ENCODE measurements at regions not wholly inside any gene's neighbourhood (a gene's known extent, or its start where the extent isn't known, plus 50 kb on each side); places are given as distances from the start of the nearest gene placed in this dataset.

- TF ChIP-seq POLR2AphosphoS5 (IDR thresholded peaks at IDR 0.05; ENCODE audit: borderline replicate concordance, low read depth, low read length) = no peak
- no peak for TF ChIP-seq EZH2 (IDR thresholded peaks at IDR 0.05)
Measured at GRCh38 chr12:92288561-92288960, 142.9 kb upstream of the BTG1 start.
